Ovary (tissue), 3 donors: ENCODE measurements at regions not wholly inside any gene's neighbourhood (a gene's known extent, or its start where the extent isn't known, plus 50 kb on each side); places are given as distances from the start of the nearest gene placed in this dataset.

Experiments used
- CTCF ChIP-seq, 3 donors: fragments of 450-650 bp in 2 of 3; fragments of 200-600 bp in 1 of 3; IDR thresholded peaks; one replicate each; pipeline versions ENCODE4 v1.5.1 to v1.8.0; 2016 to 2022; ENCODE audit warnings: antibody characterized with exemption in 3 of 3, mild to moderate bottlenecking in 1 of 3
- EP300 ChIP-seq: sonication (generic); formaldehyde crosslinking; IDR thresholded peaks from one replicate; pipeline ENCODE4 v1.6.1; 2017; ENCODE audit warnings: antibody characterized with exemption
- POLR2A ChIP-seq: fragments of 450-650 bp; IDR thresholded peaks from one replicate; pipeline ENCODE4 v1.6.1; 2017; ENCODE audit warnings: antibody characterized with exemption, mild to moderate bottlenecking, moderate library complexity
- donor health status: DM: no; HTN: no; CAD: no.

- TF ChIP-seq CTCF (IDR thresholded peaks at IDR 0.05) (no peak), POLR2A (no peak), EP300 (no peak)
These were observed 101.7 kb upstream of the MAX start for GRCh38 chr14:65204056-65204455.
